Loucy (cell line): ENCODE measurements at regions not wholly inside any gene's neighbourhood (a gene's known extent, or its start where the extent isn't known, plus 50 kb on each side); places are given as distances from the start of the nearest gene placed in this dataset.
A peak's percentile ranks its signal among the peaks of the same experiment; 100 is the strongest.

ENCODE experiments used
- H2AFZ ChIP-seq: fragments of 200-600 bp; sonication (generic); 2 replicates; pipeline ENCODE4 v1.6.0; 2016; ENCODE audit warnings: antibody characterized with exemption, mild to moderate bottlenecking, low read length, moderate library complexity
- H3F3A ChIP-seq: fragments of 200-600 bp; 2 replicates; pipeline ENCODE4 v1.6.0; 2016; ENCODE audit warnings: antibody characterized with exemption, low read depth, mild to moderate bottlenecking
- H3K27me3 ChIP-seq: fragments of 200-600 bp; sonication (generic); 2 replicates; pipeline ENCODE4 v1.6.1; 2014; ENCODE audit warnings: low read length, mild to moderate bottlenecking; ENCODE audit not compliant: insufficient read depth, poor library complexity, severe bottlenecking
- H3K36me3 ChIP-seq: fragments of 200-600 bp; sonication (generic); 2 replicates; pipeline ENCODE4 v1.6.1; 2016; ENCODE audit warnings: low read length; ENCODE audit not compliant: insufficient read depth
- H3K4me1 ChIP-seq: fragments of 200-600 bp; sonication (generic); 2 replicates; pipeline ENCODE4 v1.5.1; 2014; ENCODE audit warnings: low read length, mild to moderate bottlenecking; ENCODE audit not compliant: insufficient read depth, poor library complexity, severe bottlenecking
- H3K4me2 ChIP-seq: fragments of 200-600 bp; sonication (generic); 2 replicates; pipeline ENCODE4 v1.6.0; 2014; ENCODE audit warnings: antibody characterized with exemption, low read length, low read depth, mild to moderate bottlenecking; ENCODE audit not compliant: poor library complexity, severe bottlenecking
- H3K4me3 ChIP-seq: fragments of 200-600 bp; sonication (generic); 2 replicates; pipeline ENCODE4 v1.5.1; 2014; ENCODE audit warnings: low read length, mild to moderate bottlenecking, mixed read lengths; ENCODE audit not compliant: poor library complexity, severe bottlenecking
- H3K79me2 ChIP-seq: fragments of 200-600 bp; sonication (generic); 2 replicates; pipeline ENCODE4 v1.6.1; 2014; ENCODE audit warnings: low read length; ENCODE audit not compliant: insufficient read depth
- H3K9ac ChIP-seq: fragments of 200-600 bp; sonication (generic); 2 replicates; pipeline ENCODE4 v1.6.0; 2014; ENCODE audit warnings: mild to moderate bottlenecking, low read depth, low read length, moderate library complexity; ENCODE audit not compliant: poor library complexity, severe bottlenecking
- H3K9me2 ChIP-seq: fragments of 200-600 bp; sonication (generic); replicated peaks from 2 replicates; pipeline ENCODE4 v1.6.1; 2016; ENCODE audit warnings: low read depth, low read length, mixed read lengths
- H3K9me3 ChIP-seq: fragments of 200-600 bp; sonication (generic); 2 replicates; pipeline ENCODE4 v1.6.1; 2014; ENCODE audit warnings: mild to moderate bottlenecking, antibody characterized with exemption, low read length, low read depth; ENCODE audit not compliant: insufficient read depth
- H4K20me1 ChIP-seq: fragments of 200-600 bp; sonication (generic); 2 replicates; pipeline ENCODE4 v1.6.0; 2014; ENCODE audit warnings: antibody characterized with exemption, low read length, mild to moderate bottlenecking; ENCODE audit not compliant: insufficient read depth, poor library complexity, severe bottlenecking
- CTCF ChIP-seq: fragments of 200-600 bp; sonication (generic); conservative IDR thresholded peaks from 2 replicates; pipeline ENCODE4 v1.5.1; 2014; ENCODE audit warnings: mild to moderate bottlenecking, antibody characterized with exemption, low read length
- EZH2phosphoT487 ChIP-seq: fragments of 200-600 bp; IDR thresholded peaks from 2 replicates; pipeline ENCODE4 v1.6.1; 2018; ENCODE audit warnings: antibody characterized with exemption, mild to moderate bottlenecking, moderate library complexity, borderline replicate concordance

- peaks cover 99% of the 10 kb centered on the region for H3K79me2 ChIP-seq
- peaks cover 36% of the 10 kb centered on the region for H4K20me1 ChIP-seq
- H3F3A ChIP-seq = no peaks in the 10 kb centered on the region
- no peak overlapping the region for H3K9ac ChIP-seq
- H3K27me3 ChIP-seq = no peaks in the 10 kb centered on the region
- H3K36me3 ChIP-seq = peaks cover 22% of the 10 kb centered on the region; the same call in 1 of the 2 replicates
- TF ChIP-seq CTCF = no peak
- TF ChIP-seq EZH2phosphoT487 = no peak
- no peak overlapping the region for H2AFZ ChIP-seq
- no peaks in the 10 kb centered on the region for H3K9me3 ChIP-seq
- H3K4me2 ChIP-seq = no peak overlapping the region
- peaks cover 69% of the 10 kb centered on the region for H3K4me1 ChIP-seq
- no peak overlapping the region for H3K4me3 ChIP-seq
- no peaks in the 10 kb centered on the region for H3K9me2 ChIP-seq
Observed at GRCh38 chr17:77398274-77398673, 257.5 kb downstream of the SEC14L1 start.

- Histone ChIP-seq H4K20me1 (peaks cover 29% of the 10 kb centered on the region), H3K79me2 (peaks cover 99% of the 10 kb centered on the region), H2AFZ (no peak overlapping the region), H3K4me2 (peak overlapping the region; percentile 79), H3F3A (no peaks in the 10 kb centered on the region), H3K9ac (peak overlapping the region; percentile 69), H3K27me3 (no peaks in the 10 kb centered on the region), H3K9me3 (no peaks in the 10 kb centered on the region), H3K4me3 (peak overlapping the region; percentile 61), H3K4me1 (peaks cover 73% of the 10 kb centered on the region), H3K36me3 (peaks cover 30% of the 10 kb centered on the region), H3K9me2 (no peaks in the 10 kb centered on the region)
- no peak for TF ChIP-seq EZH2phosphoT487
- TF ChIP-seq CTCF = no peak
Observed at GRCh38 chr17:77399319-77399957, 258.7 kb downstream of the SEC14L1 start.

- TF ChIP-seq CTCF (peak; percentile 88), EZH2phosphoT487 (no peak)
- Histone ChIP-seq H3F3A (no peaks in the 10 kb centered on the region), H3K36me3 (peaks cover 27% of the 10 kb centered on the region), H3K4me1 (peaks cover 78% of the 10 kb centered on the region), H3K27me3 (no peaks in the 10 kb centered on the region), H3K4me3 (peak overlapping the region; percentile 61), H3K9ac (peak overlapping the region; percentile 69), H3K4me2 (peak overlapping the region; percentile 79), H3K79me2 (peaks cover 98% of the 10 kb centered on the region), H3K9me3 (no peaks in the 10 kb centered on the region), H4K20me1 (peaks cover 25% of the 10 kb centered on the region), H2AFZ (no peak overlapping the region), H3K9me2 (no peaks in the 10 kb centered on the region)
Observed at GRCh38 chr17:77400445-77400870, 259.7 kb downstream of the SEC14L1 start.
